ENCODE measurements at regions not wholly inside any gene's neighbourhood (a gene's known extent, or its start where the extent isn't known, plus 50 kb on each side); places are given as distances from the start of the nearest gene placed in this dataset.

- no peak for ATAC-seq (ENCODE audit: low read depth)
- no peak overlapping the region for H4K91ac ChIP-seq (ENCODE audit: insufficient read depth, low read depth, low read length)
- H3K4me2 ChIP-seq (ENCODE audit: low read depth, low read length), result no peak overlapping the region
- no peaks in the 10 kb centered on the region for H4K20me1 ChIP-seq (ENCODE audit: insufficient read depth, low read length)
- in situ Hi-C loops (cut with MboI; ENCODE audit: low sequenced_read_pairs) (no loop called here), dilution Hi-C loops (cut with HindIII; ENCODE audit: low sequenced_read_pairs, unreplicated experiment) (no loop called here), intact Hi-C loops (cut with micrococcal nuclease) (no loop called here)
- no peak for DNase-seq
- no peak overlapping the region for H2BK120ac ChIP-seq (ENCODE audit: low read depth, low read length)
- CTCF ChIA-PET, result no interaction called here
- no peaks in the 10 kb centered on the region for H3K79me1 ChIP-seq (ENCODE audit: low read depth in 1 of 2, low read length in 2 of 2)
- no peak overlapping the region for H3K9ac ChIP-seq (ENCODE audit: low read depth, low read length)
- H3K4me1 ChIP-seq (ENCODE audit: control insufficient read depth, insufficient read depth, low read length), result no peaks in the 10 kb centered on the region
- no peak overlapping the region for H4K8ac ChIP-seq (ENCODE audit: low read depth in 2 of 2, low read length in 2 of 2)
- no peak overlapping the region for H3K14ac ChIP-seq (replicated peaks; ENCODE audit: low read depth, low read length)
- no peak overlapping the region for H2AFZ ChIP-seq (replicated peaks; ENCODE audit: low read length, poor library complexity)
- TF ChIP-seq CEBPB (IDR thresholded peaks at IDR 0.05; ENCODE audit: low read depth, low read length) (no peak), NFE2L2 (IDR thresholded peaks at IDR 0.05; ENCODE audit: low read depth, low read length) (no peak), USF2 (IDR thresholded peaks at IDR 0.05; ENCODE audit: low read depth, low read length) (no peak), MAZ (IDR thresholded peaks at IDR 0.05; ENCODE audit: borderline replicate concordance, low read depth, low read length) (no peak), RFX5 (IDR thresholded peaks at IDR 0.05; ENCODE audit: low read depth, low read length) (no peak), CTCF (conservative IDR thresholded peaks at IDR 0.05; ENCODE audit: low read depth, low read length) (no peak)
- no peaks in the 10 kb centered on the region for H3K9me3 ChIP-seq (ENCODE audit: control insufficient read depth, insufficient read depth, low read length)
- no peak overlapping the region for H3K4ac ChIP-seq (ENCODE audit: low read depth, low read length)
- H2BK5ac ChIP-seq (ENCODE audit: low read depth, low read length, poor library complexity, severe bottlenecking), result no peak overlapping the region
- H3K27ac ChIP-seq (ENCODE audit: insufficient read depth, low read length), result no peak overlapping the region
- no peak overlapping the region for H2AK9ac ChIP-seq (replicated peaks; ENCODE audit: low read depth, low read length, poor library complexity)
- WGBS, 2 experiments (ENCODE audit: extremely low coverage in 2 of 2, insufficient read length in 1 of 2), result no CpG with 5 or more reads among the region's 1 CpG
- no peak overlapping the region for H3K4me3 ChIP-seq (ENCODE audit: insufficient read depth, low read depth, low read length)
- H3K18ac ChIP-seq (ENCODE audit: low read depth, low read length), result no peak overlapping the region
- no peak overlapping the region for H4K5ac ChIP-seq (ENCODE audit: low read depth, low read length)
- BruUV-seq (replicated peaks), result no TSS peak
- H3K36me3 ChIP-seq (ENCODE audit: control insufficient read depth, insufficient read depth, low read length), result no peaks in the 10 kb centered on the region
- no peak overlapping the region for H3K23ac ChIP-seq (ENCODE audit: low read depth, low read length)
- H3K9me1 ChIP-seq (ENCODE audit: insufficient read depth, low read length), result no peaks in the 10 kb centered on the region
- no peak overlapping the region for H2AK5ac ChIP-seq (ENCODE audit: low read depth, low read length)
- H2BK20ac ChIP-seq (ENCODE audit: low read depth, low read length), result no peak overlapping the region
- POLR2A ChIA-PET (ENCODE audit: unreplicated experiment), result no interaction called here
- no peaks in the 10 kb centered on the region for H3K27me3 ChIP-seq (ENCODE audit: control insufficient read depth, insufficient read depth, low read length)
- H3K56ac ChIP-seq (ENCODE audit: extremely low read depth, insufficient read depth, low read length), result no peak overlapping the region
- H2BK15ac ChIP-seq (ENCODE audit: low read depth, low read length), result no peak overlapping the region
These were observed 281.6 kb upstream of the SLC16A7 start for GRCh38 chr12:59314209-59314608.

Measured in IMR-90 (cell line).